Stimulated activated CD8-positive, alpha-beta memory T cell treated with anti-CD3 and anti-CD28 coated beads, Interleukin-2, amount 100 ng/mL, for 48 hours (primary cell): ENCODE measurements at regions not wholly inside any gene's neighbourhood (a gene's known extent, or its start where the extent isn't known, plus 50 kb on each side); places are given as distances from the start of the nearest gene placed in this dataset.

Source experiments
- DNase-seq, 2 donors: peaks; one replicate each; pipeline ENCODE4 v3.0.0-alpha.2; 2020; ENCODE audit warnings: low read depth in 2 of 2

- no peak for DNase-seq
Measured at GRCh38 chr16:85255777-85256176, 143.5 kb upstream of the CIBAR2 start.

- DNase-seq, result no peak
Measured at GRCh38 chr16:85256190-85256739, 144.0 kb upstream of the CIBAR2 start.

GRCh38 chr16:85257483-85257882, 145.2 kb upstream of the CIBAR2 start:
- no peak for DNase-seq

GRCh38 chr16:85258166-85258565, 145.9 kb upstream of the CIBAR2 start:
- DNase-seq, result no peak

- no peak for DNase-seq
Measured at GRCh38 chr16:85258629-85259028, 146.4 kb upstream of the CIBAR2 start.

- no peak for DNase-seq
Measured at GRCh38 chr16:85259115-85259831, 147.0 kb upstream of the CIBAR2 start.

GRCh38 chr16:85259832-85260167, 147.5 kb upstream of the CIBAR2 start:
- no peak for DNase-seq

GRCh38 chr16:85261204-85261603, 148.9 kb upstream of the CIBAR2 start:
- no peak for DNase-seq

- DNase-seq, result no peak
Measured at GRCh38 chr16:85261657-85262557, 149.6 kb upstream of the CIBAR2 start.

- no peak for DNase-seq
Measured at GRCh38 chr16:85262558-85263238, 150.4 kb upstream of the CIBAR2 start.

- DNase-seq, result no peak
Measured at GRCh38 chr16:85263239-85263585, 150.9 kb upstream of the CIBAR2 start.

- DNase-seq, result no peak
Measured at GRCh38 chr16:85264752-85265151, 152.5 kb upstream of the CIBAR2 start.

- no peak for DNase-seq
Measured at GRCh38 chr16:85265161-85265784, 153.0 kb upstream of the CIBAR2 start.

GRCh38 chr16:85265810-85266209, 153.5 kb upstream of the CIBAR2 start:
- DNase-seq, result no peak

GRCh38 chr16:85266857-85267256, 154.6 kb upstream of the CIBAR2 start:
- no peak for DNase-seq

GRCh38 chr16:85267414-85267945, 155.2 kb upstream of the CIBAR2 start:
- no peak for DNase-seq

GRCh38 chr16:85269165-85269564, 156.9 kb upstream of the CIBAR2 start:
- no peak for DNase-seq

GRCh38 chr16:85270374-85270773, 158.1 kb upstream of the CIBAR2 start:
- DNase-seq, result no peak

GRCh38 chr16:85271198-85271597, 158.9 kb upstream of the CIBAR2 start:
- DNase-seq, result no peak

GRCh38 chr16:85273293-85273692, 161.0 kb upstream of the CIBAR2 start:
- DNase-seq, result no peak

- no peak for DNase-seq
Measured at GRCh38 chr16:85274501-85274900, 162.2 kb upstream of the CIBAR2 start.

- no peak for DNase-seq
Measured at GRCh38 chr16:85274924-85275323, 162.7 kb upstream of the CIBAR2 start.
